SK-N-SH (cell line): ENCODE measurements at regions not wholly inside any gene's neighbourhood (a gene's known extent, or its start where the extent isn't known, plus 50 kb on each side); places are given as distances from the start of the nearest gene placed in this dataset.

Source experiments
- CTCF ChIA-PET: fragments of 300-600, 350-600 bp; formaldehyde crosslinking; extraction: SDS; loops from one replicate; lab custom pipeline; 2021; lab: Yijun Ruan, JAX
- POLR2A ChIA-PET: fragments of 350-600 bp; sonication (Branson Sonifier 250); formaldehyde crosslinking; extraction: SDS; loops from one replicate; lab custom pipeline; 2020; ENCODE audit warnings: antibody characterized with exemption, inconsistent platforms; lab: Yijun Ruan, JAX
- DNase-seq: peaks from one replicate; pipeline ENCODE4 v3.0.0; 2012
- H2AFZ ChIP-seq: fragments of 200-600 bp; sonication (generic); 2 replicates; pipeline ENCODE4 v1.8.1; 2016; ENCODE audit warnings: antibody characterized with exemption, mild to moderate bottlenecking, low read depth
- H3F3A ChIP-seq: fragments of 200-600 bp; sonication (generic); replicated peaks from 2 replicates; pipeline ENCODE3; 2016; ENCODE audit warnings: antibody characterized with exemption, mild to moderate bottlenecking; ENCODE audit not compliant: insufficient read depth
- H3K27ac ChIP-seq, 2 experiments: fragments of 200-500 bp in 1 of 2; fragments of 200-600 bp in 1 of 2; sonication (Bioruptor generic) in 1 of 2; sonication (generic), shearing (Covaris generic) in 1 of 2; 2 replicates each; pipeline versions ENCODE4 v1.5.1 to v1.6.1; 2014 to 2016; ENCODE audit warnings: low read depth in 2 of 2, inconsistent platforms in 1 of 2, low read length in 1 of 2, mild to moderate bottlenecking in 1 of 2, mixed read lengths in 1 of 2
- H3K27me3 ChIP-seq: fragments of 200-600 bp; sonication (generic), shearing (Covaris generic); 2 replicates; pipeline ENCODE4 v1.6.1; 2016; ENCODE audit warnings: mixed run types; ENCODE audit not compliant: insufficient read depth
- H3K36me3 ChIP-seq, 2 experiments: fragments of 200-500 bp in 1 of 2; fragments of 200-600 bp in 1 of 2; sonication (Bioruptor generic) in 1 of 2; sonication (generic) in 1 of 2; replicated peaks in 1 of 2; 2 replicates each; pipeline versions ENCODE3 to v1.5.1; 2014 to 2016; ENCODE audit warnings: low read length in 1 of 2, mild to moderate bottlenecking in 1 of 2; ENCODE audit not compliant: insufficient read depth in 2 of 2, control insufficient read depth in 1 of 2
- H3K4me1 ChIP-seq, 2 experiments: fragments of 200-500 bp in 1 of 2; fragments of 200-600 bp in 1 of 2; sonication (Bioruptor generic) in 1 of 2; sonication (generic), shearing (Covaris generic) in 1 of 2; 2 replicates each; pipeline versions ENCODE4 v1.5.1 to v1.6.1; 2014 to 2016; ENCODE audit warnings: low read depth in 1 of 2, low read length in 1 of 2, mixed run types in 1 of 2; ENCODE audit not compliant: insufficient read depth in 2 of 2, control insufficient read depth in 1 of 2
- H3K4me2 ChIP-seq: fragments of 200-600 bp; sonication (generic), shearing (Covaris generic); 2 replicates; pipeline ENCODE4 v1.6.1; 2017; ENCODE audit warnings: mixed run types
- H3K4me3 ChIP-seq, 2 experiments: fragments of 200-500 bp in 1 of 2; fragments of 200-600 bp in 1 of 2; sonication (Bioruptor generic) in 1 of 2; sonication (generic), shearing (Covaris generic) in 1 of 2; 2 replicates each; pipeline versions ENCODE4 v1.5.1 to v1.8.1; 2014 to 2016; ENCODE audit warnings: low read depth in 2 of 2, inconsistent platforms in 1 of 2, low read length in 1 of 2, mild to moderate bottlenecking in 1 of 2, mixed read lengths in 1 of 2, moderate library complexity in 1 of 2
- H3K79me2 ChIP-seq: fragments of 200-600 bp; sonication (generic); 2 replicates; pipeline ENCODE4 v1.8.1; 2017; ENCODE audit warnings: mild to moderate bottlenecking; ENCODE audit not compliant: insufficient read depth
- H3K9ac ChIP-seq: fragments of 200-600 bp; sonication (generic); 2 replicates; pipeline ENCODE4 v1.6.1; 2017; ENCODE audit warnings: mixed run types
- H3K9me2 ChIP-seq: fragments of 200-600 bp; sonication (generic); 2 replicates; pipeline ENCODE4 v1.6.1; 2017; ENCODE audit warnings: mixed run types
- H3K9me3 ChIP-seq: fragments of 200-600 bp; sonication (generic); 2 replicates; pipeline ENCODE4 v1.6.1; 2017; ENCODE audit warnings: mixed run types, mild to moderate bottlenecking, moderate library complexity
- H4K20me1 ChIP-seq: fragments of 200-600 bp; sonication (generic); 2 replicates; pipeline ENCODE4 v1.6.1; 2017; ENCODE audit warnings: mild to moderate bottlenecking, mixed run types; ENCODE audit not compliant: insufficient read depth
- CHD2 ChIP-seq: fragments of 150-350 bp; IDR thresholded peaks from 2 replicates; pipeline ENCODE4 v1.6.1; 2018; ENCODE audit warnings: low read length; ENCODE audit not compliant: partially characterized antibody
- CTCF ChIP-seq: fragments of 200-600 bp; sonication (generic); IDR thresholded peaks from 2 replicates; pipeline ENCODE4 v1.6.1; 2017; ENCODE audit warnings: antibody characterized with exemption, mild to moderate bottlenecking, moderate library complexity
- ELF1 ChIP-seq: IDR thresholded peaks from 2 replicates; pipeline ENCODE4 v1.4.0; 2012
- EP300 ChIP-seq, 2 experiments: IDR thresholded peaks; 2 replicates each; pipeline versions ENCODE4 v1.4.0 to v1.6.1; 2012; ENCODE audit warnings: borderline replicate concordance in 1 of 2, low read depth in 1 of 2, low read length in 1 of 2
- EZH2phosphoT487 ChIP-seq: fragments of 200-600 bp; sonication (generic); IDR thresholded peaks from 2 replicates; pipeline ENCODE4 v1.6.1; 2017; ENCODE audit warnings: low read depth, mixed run types, mild to moderate bottlenecking, antibody characterized with exemption, moderate library complexity, borderline replicate concordance
- FOSL2 ChIP-seq: IDR thresholded peaks from 2 replicates; pipeline ENCODE4 v1.4.0; 2012; ENCODE audit warnings: low read depth, mild to moderate bottlenecking, moderate library complexity, borderline replicate concordance
- GABPA ChIP-seq: IDR thresholded peaks from 2 replicates; pipeline ENCODE4 v1.4.0; 2012; ENCODE audit warnings: low read depth, mild to moderate bottlenecking
- GATA2 ChIP-seq: sonication (generic); formaldehyde crosslinking; IDR thresholded peaks from 2 replicates; pipeline ENCODE4 v1.5.0; 2020; ENCODE audit warnings: mild to moderate bottlenecking, missing genetic modification reagents
- JUND ChIP-seq: IDR thresholded peaks from 2 replicates; pipeline ENCODE4 v1.4.0; 2012
- NRF1 ChIP-seq: IDR thresholded peaks from 2 replicates; pipeline ENCODE4 v1.6.1; 2012; ENCODE audit warnings: low read depth, mild to moderate bottlenecking, low read length
- POLR2AphosphoS5 ChIP-seq: IDR thresholded peaks from 2 replicates; pipeline ENCODE4 v1.6.1; 2012; ENCODE audit warnings: low read depth, low read length
- RCOR1 ChIP-seq: fragments of 150-350 bp; IDR thresholded peaks from 2 replicates; pipeline ENCODE4 v1.6.1; 2017; ENCODE audit warnings: antibody characterized with exemption, low read length
- RXRA ChIP-seq: IDR thresholded peaks from 2 replicates; pipeline ENCODE4 v1.4.0; 2012; ENCODE audit warnings: low read depth, mild to moderate bottlenecking, borderline replicate concordance
- SIN3A ChIP-seq: IDR thresholded peaks from 2 replicates; pipeline ENCODE4 v1.6.1; 2012; ENCODE audit warnings: low read depth, mild to moderate bottlenecking, low read length, moderate library complexity, borderline replicate concordance
- TAF1 ChIP-seq: IDR thresholded peaks from 2 replicates; pipeline ENCODE4 v1.6.1; 2012; ENCODE audit warnings: low read depth, mild to moderate bottlenecking, low read length, moderate library complexity, borderline replicate concordance
- USF1 ChIP-seq: IDR thresholded peaks from 2 replicates; pipeline ENCODE4 v1.4.0; 2012; ENCODE audit warnings: low read depth, borderline replicate concordance
- USF2 ChIP-seq: fragments of 150-350 bp; IDR thresholded peaks from 2 replicates; pipeline ENCODE4 v1.6.1; 2017; ENCODE audit warnings: antibody characterized with exemption, low read length, low read depth, borderline replicate concordance
- WGBS: methylation state at CpG from one replicate; pipeline ENCODE4 v1.1.6; 2017; ENCODE audit warnings: low lambda C conversion rate; 5-methylcytosine and 5-hydroxymethylcytosine counted together
- TF ChIP-seq, protein P1 (sequence below): IDR thresholded peaks from 2 replicates; pipeline ENCODE4 v1.6.1; 2012; ENCODE audit warnings: mild to moderate bottlenecking, low read depth, low read length, moderate library complexity
- TF ChIP-seq, protein P2 (sequence below): fragments of 150-350 bp; IDR thresholded peaks from 2 replicates; pipeline ENCODE4 v1.6.1; 2016; ENCODE audit warnings: mild to moderate bottlenecking, low read depth, low read length
- TF ChIP-seq, protein P3 (sequence below): IDR thresholded peaks from 2 replicates; pipeline ENCODE4 v1.4.0; 2012; ENCODE audit warnings: low read depth, borderline replicate concordance

- peak overlapping the region; percentile 73 to 78 for H3K4me3 ChIP-seq
- H3K27me3 ChIP-seq = no peaks in the 10 kb centered on the region
- peak; percentile 84 for DNase-seq
- H4K20me1 ChIP-seq = no peaks in the 10 kb centered on the region
- no peaks in the 10 kb centered on the region for H3K36me3 ChIP-seq
- H2AFZ ChIP-seq = peak overlapping the region; percentile 63; the same call in 1 of the 2 replicates
- peaks cover 0 to 31% of the 10 kb centered on the region in 2 experiments; a peak in 2 of 4 replicates for H3K4me1 ChIP-seq
- WGBS = 6% methylated on average over 13 of the region's 16 CpGs
- H3K4me2 ChIP-seq = peak overlapping the region; percentile 98; the same call in 1 of the 2 replicates
- CTCF ChIA-PET = interaction anchor here (0.7 to 2.5 kb wide), 7 partner anchors 20 to 420 kb away, joined by 3 to 17 read pairs (median 3); partner anchors contain the start of gene PSMD6
- H3K79me2 ChIP-seq = no peaks in the 10 kb centered on the region
- H3K27ac ChIP-seq = peak overlapping the region; percentile 49 to 77; a peak in 3 of 4 replicates
- H3K9ac ChIP-seq = no peak overlapping the region
- H3K9me3 ChIP-seq = no peaks in the 10 kb centered on the region
- H3F3A ChIP-seq = peaks cover 8% of the 10 kb centered on the region
- POLR2A ChIA-PET = interaction anchor here (0.7 kb wide), 1 partner anchor 416 kb away, joined by 3 read pairs; no protein-coding TSS in a partner anchor
- no peaks in the 10 kb centered on the region for H3K9me2 ChIP-seq
- TF ChIP-seq JUND = peak; percentile 16; the same call in 1 of the 2 replicates
- TF ChIP-seq EP300 (IDR thresholded peaks at IDR 0.05; ENCODE audit: borderline replicate concordance in 1 of 2, low read depth in 1 of 2, low read length in 1 of 2) = peak; percentile 59 to 76; a peak in 2 of 4 replicates
- TF ChIP-seq, protein P1, sequence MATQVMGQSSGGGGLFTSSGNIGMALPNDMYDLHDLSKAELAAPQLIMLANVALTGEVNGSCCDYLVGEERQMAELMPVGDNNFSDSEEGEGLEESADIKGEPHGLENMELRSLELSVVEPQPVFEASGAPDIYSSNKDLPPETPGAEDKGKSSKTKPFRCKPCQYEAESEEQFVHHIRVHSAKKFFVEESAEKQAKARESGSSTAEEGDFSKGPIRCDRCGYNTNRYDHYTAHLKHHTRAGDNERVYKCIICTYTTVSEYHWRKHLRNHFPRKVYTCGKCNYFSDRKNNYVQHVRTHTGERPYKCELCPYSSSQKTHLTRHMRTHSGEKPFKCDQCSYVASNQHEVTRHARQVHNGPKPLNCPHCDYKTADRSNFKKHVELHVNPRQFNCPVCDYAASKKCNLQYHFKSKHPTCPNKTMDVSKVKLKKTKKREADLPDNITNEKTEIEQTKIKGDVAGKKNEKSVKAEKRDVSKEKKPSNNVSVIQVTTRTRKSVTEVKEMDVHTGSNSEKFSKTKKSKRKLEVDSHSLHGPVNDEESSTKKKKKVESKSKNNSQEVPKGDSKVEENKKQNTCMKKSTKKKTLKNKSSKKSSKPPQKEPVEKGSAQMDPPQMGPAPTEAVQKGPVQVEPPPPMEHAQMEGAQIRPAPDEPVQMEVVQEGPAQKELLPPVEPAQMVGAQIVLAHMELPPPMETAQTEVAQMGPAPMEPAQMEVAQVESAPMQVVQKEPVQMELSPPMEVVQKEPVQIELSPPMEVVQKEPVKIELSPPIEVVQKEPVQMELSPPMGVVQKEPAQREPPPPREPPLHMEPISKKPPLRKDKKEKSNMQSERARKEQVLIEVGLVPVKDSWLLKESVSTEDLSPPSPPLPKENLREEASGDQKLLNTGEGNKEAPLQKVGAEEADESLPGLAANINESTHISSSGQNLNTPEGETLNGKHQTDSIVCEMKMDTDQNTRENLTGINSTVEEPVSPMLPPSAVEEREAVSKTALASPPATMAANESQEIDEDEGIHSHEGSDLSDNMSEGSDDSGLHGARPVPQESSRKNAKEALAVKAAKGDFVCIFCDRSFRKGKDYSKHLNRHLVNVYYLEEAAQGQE = 0 out of 2 replicates have a peak, but pooled peaks have one; percentile 11
- no peak for TF ChIP-seq NRF1
- no peak for TF ChIP-seq TAF1
- TF ChIP-seq RXRA = peak; percentile 24; the same call in 1 of the 2 replicates
- 0 out of 2 replicates have a peak, but pooled peaks have one; percentile 70 for TF ChIP-seq SIN3A
- no peak for TF ChIP-seq CTCF
- TF ChIP-seq RCOR1 = peak; percentile 61; the same call in 1 of the 2 replicates
- peak; percentile 2; the same call in 1 of the 2 replicates for TF ChIP-seq FOSL2
- TF ChIP-seq, protein P2, sequence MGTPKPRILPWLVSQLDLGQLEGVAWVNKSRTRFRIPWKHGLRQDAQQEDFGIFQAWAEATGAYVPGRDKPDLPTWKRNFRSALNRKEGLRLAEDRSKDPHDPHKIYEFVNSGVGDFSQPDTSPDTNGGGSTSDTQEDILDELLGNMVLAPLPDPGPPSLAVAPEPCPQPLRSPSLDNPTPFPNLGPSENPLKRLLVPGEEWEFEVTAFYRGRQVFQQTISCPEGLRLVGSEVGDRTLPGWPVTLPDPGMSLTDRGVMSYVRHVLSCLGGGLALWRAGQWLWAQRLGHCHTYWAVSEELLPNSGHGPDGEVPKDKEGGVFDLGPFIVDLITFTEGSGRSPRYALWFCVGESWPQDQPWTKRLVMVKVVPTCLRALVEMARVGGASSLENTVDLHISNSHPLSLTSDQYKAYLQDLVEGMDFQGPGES = no peak
- no peak for TF ChIP-seq USF2
- TF ChIP-seq GATA2 (CRISPR knock-in tag) = peak; percentile 60
- TF ChIP-seq POLR2AphosphoS5 = peak; percentile 80
- TF ChIP-seq ELF1 = no peak
- TF ChIP-seq, protein P3, sequence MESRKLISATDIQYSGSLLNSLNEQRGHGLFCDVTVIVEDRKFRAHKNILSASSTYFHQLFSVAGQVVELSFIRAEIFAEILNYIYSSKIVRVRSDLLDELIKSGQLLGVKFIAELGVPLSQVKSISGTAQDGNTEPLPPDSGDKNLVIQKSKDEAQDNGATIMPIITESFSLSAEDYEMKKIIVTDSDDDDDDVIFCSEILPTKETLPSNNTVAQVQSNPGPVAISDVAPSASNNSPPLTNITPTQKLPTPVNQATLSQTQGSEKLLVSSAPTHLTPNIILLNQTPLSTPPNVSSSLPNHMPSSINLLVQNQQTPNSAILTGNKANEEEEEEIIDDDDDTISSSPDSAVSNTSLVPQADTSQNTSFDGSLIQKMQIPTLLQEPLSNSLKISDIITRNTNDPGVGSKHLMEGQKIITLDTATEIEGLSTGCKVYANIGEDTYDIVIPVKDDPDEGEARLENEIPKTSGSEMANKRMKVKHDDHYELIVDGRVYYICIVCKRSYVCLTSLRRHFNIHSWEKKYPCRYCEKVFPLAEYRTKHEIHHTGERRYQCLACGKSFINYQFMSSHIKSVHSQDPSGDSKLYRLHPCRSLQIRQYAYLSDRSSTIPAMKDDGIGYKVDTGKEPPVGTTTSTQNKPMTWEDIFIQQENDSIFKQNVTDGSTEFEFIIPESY = no peak
- TF ChIP-seq CHD2 = peak; percentile 75
- TF ChIP-seq GABPA = no peak
- no peak for TF ChIP-seq EZH2phosphoT487
- no peak for TF ChIP-seq USF1
These were observed 218.5 kb upstream of the PRICKLE2 start for GRCh38 chr3:64443546-64444381.
